Thyroid gland (tissue), 4 donors: ENCODE measurements at regions not wholly inside any gene's neighbourhood (a gene's known extent, or its start where the extent isn't known, plus 50 kb on each side); places are given as distances from the start of the nearest gene placed in this dataset.

Source experiments
- CTCF ChIP-seq, 6 experiments: fragments of 200-600 bp in 3 of 6; fragments of 450-650 bp in 3 of 6; sonication (generic) in 3 of 6; IDR thresholded peaks; one replicate each; pipeline ENCODE4 v1.5.1; 2016 to 2019; ENCODE audit warnings: antibody characterized with exemption in 6 of 6, mild to moderate bottlenecking in 2 of 6, inconsistent platforms in 1 of 6, moderate library complexity in 1 of 6
- POLR2A ChIP-seq, 2 donors: fragments of 450-650 bp; IDR thresholded peaks; one replicate each; pipeline ENCODE4 v1.6.1; 2017; ENCODE audit warnings: antibody characterized with exemption in 2 of 2, mild to moderate bottlenecking in 2 of 2, moderate library complexity in 1 of 2

GRCh38 chrX:125744914-125745313 lies 421.2 kb downstream of the DCAF12L2 start:
- TF ChIP-seq CTCF (IDR thresholded peaks at IDR 0.05) (no peak), POLR2A (IDR thresholded peaks at IDR 0.05) (no peak)
